ENCODE measurements at regions not wholly inside any gene's neighbourhood (a gene's known extent, or its start where the extent isn't known, plus 50 kb on each side); places are given as distances from the start of the nearest gene placed in this dataset.

DNA sequence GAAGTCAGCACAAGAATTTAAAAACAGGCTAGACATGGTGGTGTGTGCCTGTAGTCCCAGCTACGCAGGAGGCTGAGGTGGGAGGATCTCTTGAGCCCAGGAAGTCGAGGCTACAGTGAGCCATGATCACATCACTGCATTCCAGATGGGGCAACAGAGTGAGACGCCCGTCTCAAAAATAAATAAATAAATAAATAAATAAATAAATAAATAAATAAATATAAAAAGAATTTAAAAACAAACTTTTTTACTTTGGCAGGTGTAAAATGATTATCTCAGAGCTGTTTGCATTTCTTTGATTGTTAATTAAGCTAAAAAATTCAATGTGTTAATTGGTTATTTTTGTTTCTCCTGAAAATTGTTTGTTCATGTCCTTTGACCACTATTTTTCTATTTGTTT lies 97.5 kb upstream of the RPS6KA3 start:
- no peak for DNase-seq

DNA sequence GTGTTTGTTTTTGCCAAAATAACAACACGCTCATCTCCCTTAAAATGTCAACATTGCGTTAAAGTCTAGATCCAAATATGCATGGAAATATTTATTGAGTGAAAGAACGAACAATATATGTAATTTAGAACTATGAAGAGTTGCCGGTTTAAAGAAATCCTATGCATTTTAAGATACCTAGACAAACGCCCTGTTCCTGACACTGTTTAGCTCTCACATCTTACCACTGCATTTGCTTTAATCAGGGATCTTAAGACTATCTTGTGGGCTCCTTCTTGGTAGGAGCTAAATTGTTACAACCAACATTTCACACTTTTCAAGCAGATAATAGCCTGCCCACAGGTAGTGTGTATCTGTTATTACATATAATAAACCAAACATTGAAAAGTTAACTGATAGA lies 96.6 kb upstream of the RPS6KA3 start:
- DNase-seq = no peak

DNA sequence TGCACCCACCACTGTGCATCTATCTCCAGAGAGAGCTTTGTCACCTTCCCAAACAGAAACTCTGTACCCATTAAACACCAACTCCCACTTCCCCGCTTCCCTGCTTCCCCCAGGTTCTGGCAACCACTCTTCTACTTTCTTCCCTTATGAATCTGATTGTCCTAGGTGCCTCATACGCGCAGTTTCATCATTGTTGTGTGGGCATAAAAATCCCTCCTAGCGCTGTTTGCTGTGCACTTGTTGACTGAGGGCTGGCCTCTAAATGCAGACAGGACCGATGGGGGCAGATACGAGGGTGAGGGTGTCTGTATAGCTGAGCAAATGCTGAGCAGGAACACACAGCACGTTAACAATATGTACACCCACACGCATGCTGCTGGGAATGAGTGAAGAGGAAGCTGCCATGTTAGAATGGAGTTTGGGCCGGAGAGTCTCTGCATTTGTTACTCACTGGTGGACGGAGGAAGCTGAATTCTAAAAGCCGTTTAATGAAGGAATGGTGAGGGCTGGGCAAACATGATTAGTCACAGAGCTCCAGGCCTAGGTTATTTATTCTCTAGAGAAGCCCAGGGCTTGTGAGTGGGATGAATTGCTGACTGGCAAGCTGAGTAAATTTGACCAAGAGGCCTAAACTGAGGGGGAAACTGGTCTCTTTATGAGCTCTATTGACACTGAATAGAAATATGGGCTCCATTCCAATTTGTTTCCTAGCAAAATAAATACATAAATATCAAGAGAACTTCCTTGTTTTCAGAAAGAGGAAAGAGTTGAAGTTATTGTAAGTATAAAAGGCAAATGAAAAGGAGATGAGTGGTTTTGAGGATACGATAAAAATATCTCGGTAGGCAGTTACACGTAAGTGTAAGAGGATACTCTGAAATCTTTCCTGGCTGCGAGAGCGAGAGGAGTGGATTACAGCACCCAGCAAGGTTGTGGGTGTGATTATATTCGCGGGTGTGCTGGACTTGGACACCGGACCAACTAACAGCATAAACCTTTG lies 95.9 kb upstream of the RPS6KA3 start:
- DNase-seq = no peak

DNA sequence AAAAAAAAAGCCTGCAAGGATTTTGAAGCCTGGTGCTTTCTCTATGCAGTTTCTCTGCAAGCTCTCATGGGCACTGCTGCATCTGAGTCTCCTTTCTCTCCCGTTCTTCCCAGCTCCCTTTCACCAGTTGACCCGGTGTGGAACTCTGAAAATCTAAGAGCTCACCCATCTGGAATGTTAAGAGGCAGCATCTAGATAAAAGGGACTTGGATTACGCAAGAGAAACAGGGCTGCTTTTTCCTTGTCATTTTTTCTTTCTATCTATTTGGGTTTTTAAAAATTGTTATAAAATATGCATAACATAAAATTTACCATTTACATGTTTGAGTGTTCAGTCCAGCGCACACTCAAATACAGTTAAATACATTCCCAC lies 95.2 kb upstream of the RPS6KA3 start:
- no peak for DNase-seq

DNA sequence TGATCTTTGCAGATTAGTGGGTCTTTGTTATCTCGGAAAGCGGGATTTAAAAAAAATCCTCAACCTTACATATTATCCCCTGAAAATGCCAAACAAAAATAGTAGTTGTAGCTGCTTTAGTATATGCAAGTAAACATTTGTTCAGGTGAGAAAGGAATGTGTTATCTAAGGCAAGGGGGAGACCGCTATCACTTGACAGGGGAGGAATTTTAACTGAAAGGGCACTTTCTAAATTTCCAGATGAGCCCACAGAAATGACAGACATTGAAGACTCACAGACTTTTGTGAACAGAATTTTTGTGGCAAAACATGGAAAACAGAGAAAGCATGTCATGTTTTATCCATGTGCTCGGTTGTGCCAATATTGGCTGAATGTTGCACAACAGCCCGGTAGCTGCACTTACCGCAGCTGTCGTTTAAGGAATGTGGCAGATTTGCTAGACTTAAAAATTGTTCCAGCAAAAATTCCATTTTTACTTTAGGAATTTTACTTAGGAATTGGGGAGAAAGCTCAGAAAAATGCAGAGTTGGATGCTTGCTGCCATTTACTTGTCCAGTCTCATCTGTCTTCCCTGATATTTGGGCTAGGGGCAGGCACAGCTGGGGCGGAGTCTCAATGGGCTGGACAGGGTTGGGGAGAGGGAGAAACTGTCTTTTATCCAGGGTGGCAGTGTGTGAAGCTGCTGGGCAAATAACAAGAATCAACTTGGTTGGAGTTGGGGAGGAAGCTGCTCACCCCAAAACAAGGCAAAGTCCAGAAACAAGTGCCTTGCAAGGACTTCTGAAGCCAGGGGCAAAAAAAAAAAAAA lies 94.6 kb upstream of the RPS6KA3 start:
- no peak for DNase-seq

DNA sequence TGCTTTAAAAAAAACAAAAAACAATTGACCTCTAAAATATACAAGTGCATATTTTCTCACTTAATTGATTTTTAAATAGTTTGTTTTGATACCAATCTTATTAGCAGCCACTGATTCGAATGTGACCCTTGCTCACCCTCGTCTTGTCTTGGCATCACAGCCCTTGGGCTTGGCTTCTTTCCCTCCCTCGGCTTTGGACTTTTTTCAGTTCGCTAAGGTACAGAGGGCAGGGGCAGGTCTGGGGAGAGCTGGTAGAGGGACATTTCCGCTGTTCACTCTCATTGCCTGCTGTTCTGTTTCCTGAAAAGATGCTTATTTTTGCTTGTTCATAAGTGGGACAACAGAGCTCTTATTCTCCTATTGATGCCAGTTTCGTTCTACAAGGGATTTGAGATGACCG lies 88.5 kb upstream of the RPS6KA3 start:
- DNase-seq = no peak

DNA sequence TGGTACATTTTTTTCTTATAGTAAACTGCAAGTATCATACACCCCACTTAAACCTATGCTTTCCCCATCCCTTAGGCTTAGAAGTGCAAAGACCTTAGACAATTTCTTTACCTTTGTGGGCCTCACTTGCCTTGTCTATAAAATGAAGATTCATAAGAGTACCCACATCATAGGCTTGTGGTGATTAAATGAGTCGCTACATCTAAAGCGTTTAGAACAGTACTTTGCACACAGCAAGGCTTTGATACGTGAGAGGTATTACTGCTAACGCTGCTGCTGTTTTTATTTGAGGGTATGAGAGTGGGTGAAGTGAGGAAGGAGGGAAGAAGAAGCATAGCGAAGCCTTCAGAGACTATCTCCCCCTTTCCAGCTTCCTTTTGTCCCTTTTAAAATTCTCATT lies 87.8 kb upstream of the RPS6KA3 start:
- DNase-seq = no peak

DNA sequence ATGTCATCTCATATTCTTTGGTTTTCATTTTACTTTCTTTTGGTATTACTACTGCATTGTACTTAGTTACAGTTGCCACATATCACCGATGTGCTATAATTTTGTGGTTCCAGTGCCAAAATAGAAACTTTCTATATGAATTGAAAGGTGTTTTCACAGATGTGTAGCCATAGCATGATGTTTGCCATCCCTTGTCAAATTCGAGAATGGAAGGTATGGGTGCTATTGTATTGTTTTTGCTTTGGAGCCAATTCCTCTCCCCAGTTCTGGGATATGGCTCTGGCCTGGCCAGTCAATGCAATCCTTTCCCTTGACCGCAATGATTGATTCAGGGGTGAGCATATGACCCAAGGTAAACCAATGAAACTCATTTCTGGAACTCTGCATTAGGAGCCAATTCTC lies 86.2 kb upstream of the RPS6KA3 start:
- DNase-seq = no peak

DNA sequence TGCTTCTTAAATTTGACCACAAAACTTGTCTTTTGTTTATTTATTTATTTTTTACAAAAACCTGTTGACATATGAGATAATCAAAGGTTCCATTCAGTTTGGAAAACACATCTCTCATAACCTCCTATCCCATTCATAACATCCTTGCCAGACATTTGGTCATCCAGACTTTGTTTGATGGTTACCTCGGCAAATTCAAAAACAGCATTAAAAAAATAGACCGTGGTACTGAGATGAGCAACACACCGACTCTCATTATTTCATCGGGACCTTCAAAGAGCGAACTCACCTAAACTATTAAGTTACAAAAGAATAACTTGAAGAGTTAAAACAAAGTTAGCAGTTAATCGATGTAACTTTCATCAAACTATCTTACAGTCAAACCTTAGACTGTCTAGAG lies 85.8 kb upstream of the RPS6KA3 start:
- DNase-seq = no peak

DNA sequence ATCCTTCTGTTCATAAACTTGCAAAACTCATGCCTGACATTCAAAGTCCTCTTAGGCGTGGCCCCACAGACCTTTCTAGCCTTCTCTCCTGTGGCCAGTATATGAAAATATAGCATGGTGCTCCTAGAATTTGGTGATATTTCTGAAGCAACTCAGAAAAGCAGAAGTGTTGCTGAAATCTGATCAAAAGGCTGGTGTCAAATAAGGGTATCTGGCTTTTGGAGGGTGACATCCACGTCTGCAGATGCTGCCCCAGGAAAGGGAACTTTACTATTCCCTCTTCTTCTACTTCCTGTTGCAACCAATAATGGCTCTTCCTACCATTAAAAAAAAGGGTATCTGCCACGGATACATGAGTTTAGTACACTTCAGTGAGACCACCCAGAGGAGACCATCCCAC lies 83.9 kb upstream of the RPS6KA3 start:
- DNase-seq = no peak

DNA sequence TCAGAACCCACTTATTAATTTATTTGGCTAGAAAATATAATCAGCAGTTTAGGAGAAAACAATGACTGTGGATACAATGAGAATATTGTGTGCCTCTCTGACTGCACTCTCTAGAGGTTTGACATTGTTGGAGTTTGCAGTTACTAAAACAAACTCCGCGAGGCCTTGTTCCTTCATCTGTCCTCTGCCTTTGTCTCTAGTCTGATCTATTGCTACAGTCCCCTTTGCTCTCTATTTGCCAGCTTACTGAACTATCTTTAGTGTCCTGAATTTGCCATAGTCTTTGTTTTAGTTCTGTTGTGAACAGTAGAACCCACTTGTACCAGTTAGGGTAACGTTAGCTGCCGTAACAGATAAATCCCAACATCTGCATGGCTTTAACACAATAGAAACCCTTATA lies 81.4 kb upstream of the RPS6KA3 start:
- no peak for DNase-seq

DNA sequence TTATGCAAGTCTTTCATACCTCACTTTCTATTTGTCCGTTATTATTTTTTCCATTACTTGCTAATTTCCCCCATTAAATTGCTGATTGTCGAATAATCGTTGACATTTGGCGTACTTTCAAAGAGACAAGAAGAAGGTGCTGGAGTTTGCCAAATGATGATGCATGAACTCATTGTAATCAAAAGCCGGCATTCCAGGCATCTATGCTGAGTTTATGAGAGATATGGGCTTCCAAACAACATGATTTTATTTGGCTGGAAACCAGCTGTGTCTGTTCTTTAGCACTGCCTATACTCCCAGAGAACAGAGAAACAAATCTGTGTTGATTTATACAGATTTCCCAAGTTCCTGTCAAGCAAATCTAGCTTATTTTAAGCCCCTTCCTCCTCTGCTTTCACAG lies 80.8 kb upstream of the RPS6KA3 start:
- DNase-seq = no peak

DNA sequence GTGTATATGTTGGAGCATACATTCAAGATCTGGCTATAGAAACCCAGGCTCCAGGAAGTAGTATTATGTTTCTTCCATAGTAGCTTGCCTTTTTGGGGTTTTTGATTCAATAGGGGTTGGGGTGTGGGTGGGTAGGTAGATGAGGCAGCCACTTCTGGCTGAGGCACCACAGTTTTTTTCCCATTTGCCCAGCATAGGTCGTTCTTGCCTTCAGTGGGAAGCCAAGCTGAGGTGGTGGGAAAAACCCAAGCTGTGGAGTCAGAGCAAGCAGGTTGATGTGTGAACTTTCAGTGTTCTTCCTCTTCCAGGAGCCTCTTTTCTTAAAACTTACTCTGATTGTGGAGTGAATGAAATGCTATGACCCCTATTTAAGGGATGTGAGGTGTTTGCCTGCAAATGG lies 67.0 kb upstream of the RPS6KA3 start:
- no peak for DNase-seq

DNA sequence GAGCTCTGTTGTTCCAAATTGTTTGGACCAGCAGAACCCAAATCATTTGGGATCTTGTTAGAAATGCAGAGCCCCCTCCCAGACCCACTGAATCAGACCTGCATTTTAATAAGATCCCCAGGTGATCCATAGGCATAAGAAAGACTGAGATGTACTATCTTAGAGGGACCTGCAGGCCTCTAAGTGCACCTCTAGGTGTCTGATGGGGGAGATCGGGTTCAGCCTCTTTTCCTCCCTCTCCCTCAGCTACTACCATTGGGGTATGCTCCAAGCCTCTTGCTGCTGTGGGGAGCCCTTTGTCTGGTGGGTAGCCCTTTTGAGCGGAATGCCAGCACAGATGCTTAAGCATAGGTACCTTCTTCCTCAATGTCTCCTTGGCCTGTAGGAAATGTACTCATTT lies 63.8 kb upstream of the RPS6KA3 start:
- no peak for DNase-seq

DNA sequence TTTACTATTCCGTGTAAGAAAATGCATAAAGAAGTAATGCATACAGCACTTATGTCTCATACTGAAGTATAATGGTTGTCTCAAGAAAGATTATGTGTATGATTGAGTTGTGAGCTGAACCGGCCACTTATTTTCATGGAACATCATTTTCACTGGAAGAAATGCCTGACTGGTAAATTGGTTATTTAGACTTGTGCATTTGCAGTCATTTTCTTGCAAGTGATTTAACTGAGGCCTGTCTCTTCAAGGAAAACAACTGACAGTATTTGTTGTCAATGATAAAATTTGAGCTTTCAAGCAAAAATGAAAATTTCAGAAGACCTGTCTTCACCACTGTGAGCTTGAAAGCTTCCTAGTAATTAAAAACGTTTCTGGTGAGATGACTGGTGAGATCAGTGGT lies 62.7 kb upstream of the RPS6KA3 start:
- DNase-seq = no peak

DNA sequence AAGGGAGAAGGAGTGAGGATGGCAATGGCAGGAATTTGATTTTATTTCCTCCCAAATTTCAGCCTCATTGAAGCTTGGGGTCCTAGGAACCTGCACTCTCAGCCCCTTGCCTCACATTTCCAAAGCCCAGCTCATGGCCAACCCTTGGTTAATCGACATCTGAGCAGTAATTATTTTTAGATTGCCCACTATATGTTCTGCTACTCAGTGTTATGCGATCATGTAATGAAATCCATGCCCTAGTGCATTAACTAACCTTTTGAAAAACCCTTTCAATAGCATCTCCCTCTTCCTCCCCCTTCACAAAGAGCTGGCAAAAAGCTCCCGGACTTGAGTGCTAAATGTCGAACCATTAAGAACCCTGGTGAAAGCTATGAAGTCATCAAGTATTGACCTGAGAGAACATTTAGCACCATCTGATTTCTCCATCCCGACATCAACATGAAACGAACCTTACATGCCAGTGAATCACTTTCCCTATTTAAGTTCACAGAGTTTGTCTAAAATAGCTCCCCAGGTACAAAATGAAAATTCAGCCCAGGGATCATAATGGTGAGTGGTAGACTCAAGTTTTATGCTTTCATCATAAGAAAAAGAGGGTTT lies 59.2 kb upstream of the RPS6KA3 start:
- DNase-seq = no peak

DNA sequence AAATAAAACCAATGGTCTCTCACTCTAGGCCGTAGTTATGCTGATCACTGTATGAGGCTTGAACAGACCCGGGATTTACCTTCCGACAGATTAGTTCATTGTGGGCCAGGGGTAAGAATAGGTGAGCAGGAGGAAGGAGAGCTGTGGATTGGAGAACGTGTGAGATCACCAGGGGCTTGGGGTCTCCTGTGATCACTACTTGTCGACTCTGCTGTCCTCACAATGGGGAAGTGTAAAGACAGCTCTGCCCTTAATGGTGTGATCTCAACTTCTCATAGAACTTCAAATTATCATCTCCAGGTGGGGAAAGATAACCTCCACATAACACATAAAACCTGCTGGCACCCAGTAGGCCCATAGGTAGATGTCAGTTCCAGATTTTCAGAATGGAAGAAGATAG lies 56.2 kb upstream of the RPS6KA3 start:
- DNase-seq = no peak

DNA sequence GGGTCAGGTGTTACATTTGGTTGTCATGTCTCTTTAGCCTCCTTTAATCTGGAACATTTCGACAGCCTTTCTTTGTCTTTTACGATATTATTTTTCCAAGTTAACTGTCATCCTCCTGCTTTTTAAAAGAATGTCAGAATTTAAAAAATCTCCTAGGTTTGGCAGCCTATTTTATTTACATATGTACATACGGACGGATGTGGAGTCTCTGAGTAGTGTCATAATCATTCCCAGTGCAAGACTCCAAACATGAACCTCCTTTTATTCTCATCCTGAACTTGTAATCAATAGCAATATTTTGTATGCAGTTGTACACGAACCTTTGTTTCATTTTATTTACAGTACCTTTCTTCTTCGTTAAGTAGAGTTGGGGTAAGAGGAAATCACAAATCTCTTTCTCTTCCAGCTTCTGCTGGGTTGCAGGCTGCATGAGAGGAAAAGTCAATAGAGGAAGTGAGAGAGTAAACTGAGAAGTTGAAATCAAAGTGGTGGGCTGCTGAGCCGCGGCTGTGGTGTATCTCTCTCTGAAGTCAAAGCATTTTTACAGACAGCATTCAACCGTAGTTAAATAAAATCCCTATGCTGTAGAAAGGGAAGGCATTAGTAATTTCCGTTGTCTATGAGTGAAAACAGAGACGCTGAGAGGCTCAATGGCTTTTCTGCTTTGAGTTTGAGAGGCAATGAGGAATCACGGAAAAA lies 53.9 kb upstream of the RPS6KA3 start:
- DNase-seq = peak; percentile 30

DNA sequence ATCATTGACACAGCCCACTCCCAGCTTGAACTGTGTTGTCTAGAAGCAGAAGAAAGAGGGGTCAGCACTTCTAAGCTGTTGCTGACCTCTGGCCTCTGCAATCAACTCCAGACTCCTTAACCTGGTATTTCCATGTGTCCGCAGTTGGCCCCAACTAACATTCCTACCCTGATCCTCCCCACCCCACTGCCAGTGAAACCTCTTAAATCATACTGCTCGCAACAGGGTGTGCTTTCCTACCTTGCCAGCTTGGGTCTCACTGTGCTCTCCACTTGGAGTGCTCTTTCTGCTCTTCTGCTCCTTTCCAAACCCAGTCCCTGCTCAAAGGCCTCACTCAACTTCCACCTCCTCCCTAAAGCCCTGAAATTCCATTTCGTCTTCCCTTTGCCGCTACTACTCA lies 52.3 kb upstream of the RPS6KA3 start:
- DNase-seq = no peak

DNA sequence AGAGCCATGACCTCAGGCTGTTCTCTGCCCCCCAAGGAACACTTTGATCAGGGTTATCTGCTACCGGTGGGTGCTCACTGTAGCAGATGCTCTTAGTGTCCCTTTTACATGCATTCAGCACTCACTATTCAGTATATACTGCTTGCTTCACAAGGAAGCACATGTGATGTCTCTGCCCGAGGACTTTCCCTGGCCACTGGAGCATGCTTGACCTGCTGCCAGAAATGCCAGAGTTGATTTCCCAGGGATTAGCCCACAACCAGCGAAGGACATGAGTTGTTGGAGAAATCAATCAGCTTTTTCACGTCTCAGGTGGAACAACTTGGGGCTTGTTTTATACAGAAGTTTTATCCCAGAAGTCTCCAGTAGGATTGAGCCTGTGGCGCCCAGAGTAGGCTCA lies 51.2 kb upstream of the RPS6KA3 start:
- DNase-seq = no peak

Measured in CD4-positive, alpha-beta T cell treated with Interferon gamma for 1 hour (primary cell).